Erythroblast (primary cell): ENCODE measurements at regions not wholly inside any gene's neighbourhood (a gene's known extent, or its start where the extent isn't known, plus 50 kb on each side); places are given as distances from the start of the nearest gene placed in this dataset.

ENCODE experiments used
- GATA1 ChIP-seq: IDR thresholded peaks from 2 replicates; pipeline ENCODE4 v1.6.1; 2011; ENCODE audit warnings: low read depth, mild to moderate bottlenecking, control low read depth, low read length, moderate library complexity
- POLR2A ChIP-seq: IDR thresholded peaks from 2 replicates; pipeline ENCODE4 v1.6.1; 2011; ENCODE audit warnings: mild to moderate bottlenecking, low read length

DNA sequence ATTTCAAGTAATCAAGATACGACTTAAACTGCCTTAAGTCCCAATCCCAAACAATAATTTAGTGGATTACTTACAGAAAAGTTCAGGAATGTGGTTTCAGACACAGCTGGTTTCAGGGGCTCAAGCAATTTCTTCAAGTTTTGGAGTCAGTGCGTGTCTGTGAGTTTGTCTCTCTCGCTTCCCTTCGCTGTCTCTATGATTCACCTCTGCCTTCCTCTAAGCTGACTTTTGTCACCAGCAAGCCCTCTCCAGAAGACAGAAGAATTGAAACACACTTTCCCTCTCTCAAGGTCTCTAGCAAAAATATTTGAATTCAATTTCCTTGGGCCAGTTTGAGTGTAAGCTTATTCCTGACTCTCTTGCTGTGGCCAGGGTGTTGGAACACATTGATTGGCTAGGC, 392.4 kb downstream of the EDEM1 start:
- TF ChIP-seq POLR2A (no peak), GATA1 (no peak)
